Vagina (tissue), 2 donors: ENCODE measurements at regions not wholly inside any gene's neighbourhood (a gene's known extent, or its start where the extent isn't known, plus 50 kb on each side); places are given as distances from the start of the nearest gene placed in this dataset.

Source experiments
- CTCF ChIP-seq, 3 experiments: fragments of 450-650 bp in 2 of 3; fragments of 200-600 bp in 1 of 3; sonication (generic) in 1 of 3; IDR thresholded peaks; one replicate each; pipeline ENCODE4 v1.5.1; 2017 to 2019; ENCODE audit warnings: antibody characterized with exemption in 3 of 3, mild to moderate bottlenecking in 2 of 3, moderate library complexity in 2 of 3
- POLR2A ChIP-seq, 2 donors: fragments of 450-650 bp; IDR thresholded peaks; one replicate each; pipeline ENCODE4 v1.6.1; 2017; ENCODE audit warnings: antibody characterized with exemption in 2 of 2, mild to moderate bottlenecking in 2 of 2, moderate library complexity in 2 of 2
- POLR2AphosphoS5 ChIP-seq, 2 donors: sonication (generic); formaldehyde crosslinking; IDR thresholded peaks; one replicate each; pipeline ENCODE4 v1.9.0; 2017; ENCODE audit warnings: antibody characterized with exemption in 2 of 2, mild to moderate bottlenecking in 2 of 2, low read depth in 1 of 2; ENCODE audit not compliant: insufficient read depth in 1 of 2

DNA sequence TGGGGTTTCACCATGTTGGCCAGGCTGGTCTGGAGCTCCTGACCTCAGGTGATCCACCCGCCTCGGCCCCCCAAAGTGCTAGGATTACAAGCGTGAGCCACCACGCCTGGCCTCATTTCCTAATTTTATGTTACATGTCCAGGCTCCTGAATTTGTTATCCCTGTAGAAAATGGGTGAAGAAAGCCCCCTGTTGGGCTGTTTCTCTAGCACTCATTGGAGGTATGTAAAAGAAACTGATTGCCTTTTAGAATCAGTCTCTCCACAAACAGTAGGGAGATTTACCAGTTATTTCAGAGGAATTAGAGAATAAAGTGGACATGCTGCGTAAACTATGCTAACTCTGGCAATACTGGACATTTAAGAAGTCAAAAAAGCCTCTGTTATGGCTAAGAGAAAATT, 364.1 kb upstream of the TBL1XR1 start:
- TF ChIP-seq POLR2A (IDR thresholded peaks at IDR 0.05) (no peak), CTCF (IDR thresholded peaks at IDR 0.05) (no peak), POLR2AphosphoS5 (IDR thresholded peaks at IDR 0.05; ENCODE audit: insufficient read depth in 1 of 2, low read depth in 1 of 2) (no peak)
